ENCODE measurements at regions not wholly inside any gene's neighbourhood (a gene's known extent, or its start where the extent isn't known, plus 50 kb on each side); places are given as distances from the start of the nearest gene placed in this dataset.
A peak's percentile ranks its signal among the peaks of the same experiment; 100 is the strongest.

GRCh38 chr5:1936413-1936812, 53.7 kb upstream of the IRX4 start:
- no peaks in the 10 kb centered on the region for H3K36me3 ChIP-seq
- 79 to 82% methylated on average over 4 of the region's 4 CpGs for WGBS, 2 donors
- no peak for TF ChIP-seq CTCF (IDR thresholded peaks at IDR 0.05)
- no peak for TF ChIP-seq EP300 (IDR thresholded peaks at IDR 0.05)
- TF ChIP-seq POLR2AphosphoS5 (IDR thresholded peaks at IDR 0.05) = no peak
- no peak for TF ChIP-seq POLR2A (IDR thresholded peaks at IDR 0.05)
- no peaks in the 10 kb centered on the region for H3K27me3 ChIP-seq
- H3K4me1 ChIP-seq = peaks cover 0 to 2% (median 0%) of the 10 kb centered on the region in 4 donors
- H3K27ac ChIP-seq = no peak overlapping the region
- H3K4me3 ChIP-seq = no peak overlapping the region
- no peak for DNase-seq
- ATAC-seq (ENCODE audit: low FRiP score in 2 of 2) = no peak
- H3K9me3 ChIP-seq = no peaks in the 10 kb centered on the region

GRCh38 chr5:1934801-1935429, 52.2 kb upstream of the IRX4 start:
- H3K4me1 ChIP-seq = peaks cover 0 to 14% (median 5%) of the 10 kb centered on the region in 4 donors
- whole genome bisulfite sequencing, 2 donors = 85 to 86% methylated on average over 14 to 20 of the region's 20 CpGs
- ATAC-seq (ENCODE audit: low FRiP score in 2 of 2) (no peak), DNase-seq (peak in 1 of 2 donors; percentile 53)
- no peaks in the 10 kb centered on the region for H3K36me3 ChIP-seq
- no peak for TF ChIP-seq POLR2AphosphoS5 (IDR thresholded peaks at IDR 0.05)
- TF ChIP-seq EP300 (IDR thresholded peaks at IDR 0.05) = no peak
- no peak for TF ChIP-seq POLR2A (IDR thresholded peaks at IDR 0.05)
- no peak for TF ChIP-seq CTCF (IDR thresholded peaks at IDR 0.05)
- no peaks in the 10 kb centered on the region for H3K9me3 ChIP-seq
- no peak overlapping the region for H3K27ac ChIP-seq
- H3K27me3 ChIP-seq = peaks cover 0 to 8% (median 4%) of the 10 kb centered on the region in 4 donors
- H3K4me3 ChIP-seq = no peak overlapping the region

- ATAC-seq (ENCODE audit: low FRiP score in 2 of 2) (no peak), DNase-seq (no peak)
- no peak overlapping the region for H3K27ac ChIP-seq
- H3K27me3 ChIP-seq = peaks cover 0 to 8% (median 4%) of the 10 kb centered on the region in 4 donors
- H3K4me1 ChIP-seq = peaks cover 0 to 14% (median 5%) of the 10 kb centered on the region in 4 donors
- no peak overlapping the region for H3K4me3 ChIP-seq
- TF ChIP-seq EP300 (IDR thresholded peaks at IDR 0.05) (no peak), CTCF (IDR thresholded peaks at IDR 0.05) (no peak), POLR2AphosphoS5 (IDR thresholded peaks at IDR 0.05) (no peak), POLR2A (IDR thresholded peaks at IDR 0.05) (no peak)
- WGBS, 2 donors = 67 to 74% methylated on average over 8 to 9 of the region's 9 CpGs
- H3K9me3 ChIP-seq = no peaks in the 10 kb centered on the region
- H3K36me3 ChIP-seq = no peaks in the 10 kb centered on the region
Measured at GRCh38 chr5:1934056-1934394, 51.3 kb upstream of the IRX4 start.

GRCh38 chr5:1933364-1934055, 50.8 kb upstream of the IRX4 start:
- no peak for TF ChIP-seq EP300 (IDR thresholded peaks at IDR 0.05)
- no peak for TF ChIP-seq POLR2A (IDR thresholded peaks at IDR 0.05)
- no peak for TF ChIP-seq POLR2AphosphoS5 (IDR thresholded peaks at IDR 0.05)
- no peak for TF ChIP-seq CTCF (IDR thresholded peaks at IDR 0.05)
- no peak for DNase-seq
- Histone ChIP-seq H3K27me3 (peaks cover 0 to 8% (median 4%) of the 10 kb centered on the region in 4 donors), H3K4me3 (no peak overlapping the region), H3K4me1 (peaks cover 0 to 14% (median 5%) of the 10 kb centered on the region in 4 donors), H3K27ac (no peak overlapping the region), H3K9me3 (no peaks in the 10 kb centered on the region), H3K36me3 (no peaks in the 10 kb centered on the region)
- 89 to 90% methylated on average over 14 of the region's 14 CpGs for WGBS, 2 donors
- ATAC-seq (ENCODE audit: low FRiP score in 2 of 2) = no peak

Small RNAs in the stretch of these regions (small RNA-seq; reads per million reads assigned to genes)
- 0 reads per million in 4 donors for gene AC092266.1
- gene RF00019 = 0 reads per million in 4 donors
